WERI-Rb-1 (cell line): ENCODE measurements at regions not wholly inside any gene's neighbourhood (a gene's known extent, or its start where the extent isn't known, plus 50 kb on each side); places are given as distances from the start of the nearest gene placed in this dataset.

Experiments
- DNase-seq: peaks from one replicate; pipeline ENCODE4 v3.0.0-alpha.2; 2020
- H3K27ac ChIP-seq: fragments of 250-450 bp; sonication (Bioruptor Pico); 2 replicates; pipeline ENCODE4 v1.5.1; 2020; ENCODE audit warnings: mild to moderate bottlenecking, moderate library complexity
- H3K27me3 ChIP-seq: fragments of 250-450 bp; sonication (Bioruptor Pico); 2 replicates; pipeline ENCODE4 v1.5.1; 2021; ENCODE audit warnings: mild to moderate bottlenecking, low read depth, moderate library complexity; ENCODE audit not compliant: insufficient read depth, severe bottlenecking
- H3K36me3 ChIP-seq: fragments of 250-450 bp; sonication (Bioruptor Pico); 2 replicates; pipeline ENCODE4 v1.5.1; 2020; ENCODE audit warnings: mild to moderate bottlenecking, moderate library complexity
- H3K4me3 ChIP-seq: 2 replicates; pipeline ENCODE4 v1.5.1; 2011; ENCODE audit warnings: low read depth, mild to moderate bottlenecking, control low read depth, low read length
- H3K9me3 ChIP-seq: fragments of 250-450 bp; sonication (Bioruptor Pico); 2 replicates; pipeline ENCODE4 v1.5.1; 2021; ENCODE audit warnings: mild to moderate bottlenecking, moderate library complexity; ENCODE audit not compliant: severe bottlenecking
- CTCF ChIP-seq: IDR thresholded peaks from 2 replicates; pipeline ENCODE4 v1.5.1; 2011; ENCODE audit warnings: low read depth, mild to moderate bottlenecking, control low read depth, inconsistent platforms, low read length

GRCh38 chr1:232183802-232184201, 446.1 kb downstream of the SIPA1L2 start:
- TF ChIP-seq CTCF = no peak

GRCh38 chr1:232183266-232183800, 446.6 kb downstream of the SIPA1L2 start:
- TF ChIP-seq CTCF = no peak
- Histone ChIP-seq H3K4me3 (no peak overlapping the region), H3K27ac (no peak overlapping the region), H3K9me3 (peaks cover 2% of the 10 kb centered on the region), H3K36me3 (no peaks in the 10 kb centered on the region), H3K27me3 (peaks cover 93% of the 10 kb centered on the region)
- no peak for DNase-seq

More at GRCh38 chr1:232183802-232184201, 446.1 kb downstream of the SIPA1L2 start:
- no peak for DNase-seq
- H3K27me3 ChIP-seq = peaks cover 93% of the 10 kb centered on the region
- peaks cover 2% of the 10 kb centered on the region for H3K9me3 ChIP-seq
- no peak overlapping the region for H3K27ac ChIP-seq
- H3K36me3 ChIP-seq = no peaks in the 10 kb centered on the region
- no peak overlapping the region for H3K4me3 ChIP-seq

GRCh38 chr1:232182236-232182635, 447.7 kb downstream of the SIPA1L2 start:
- Histone ChIP-seq H3K9me3 (peaks cover 2% of the 10 kb centered on the region), H3K4me3 (no peak overlapping the region), H3K36me3 (no peaks in the 10 kb centered on the region), H3K27ac (no peak overlapping the region), H3K27me3 (peaks cover 93% of the 10 kb centered on the region)
- DNase-seq = no peak
- TF ChIP-seq CTCF = no peak

GRCh38 chr1:232180779-232181136, 449.2 kb downstream of the SIPA1L2 start:
- Histone ChIP-seq H3K36me3 (no peaks in the 10 kb centered on the region), H3K9me3 (peaks cover 7% of the 10 kb centered on the region), H3K4me3 (no peak overlapping the region), H3K27me3 (peaks cover 97% of the 10 kb centered on the region), H3K27ac (no peak overlapping the region)
- no peak for TF ChIP-seq CTCF
- no peak for DNase-seq

- Histone ChIP-seq H3K36me3 (no peaks in the 10 kb centered on the region), H3K27ac (no peak overlapping the region), H3K27me3 (peaks cover 97% of the 10 kb centered on the region), H3K9me3 (peaks cover 5% of the 10 kb centered on the region), H3K4me3 (no peak overlapping the region)
- DNase-seq = no peak
- TF ChIP-seq CTCF = no peak
Observed at GRCh38 chr1:232179896-232180778, 449.8 kb downstream of the SIPA1L2 start.
